ENCODE measurements at regions not wholly inside any gene's neighbourhood (a gene's known extent, or its start where the extent isn't known, plus 50 kb on each side); places are given as distances from the start of the nearest gene placed in this dataset.

- TF ChIP-seq CTCF (IDR thresholded peaks at IDR 0.05) = no peak
- Histone ChIP-seq H3K36me3 (no peaks in the 10 kb centered on the region), H3K4me3 (no peak overlapping the region), H3K9me3 (no peaks in the 10 kb centered on the region), H3K4me1 (no peaks in the 10 kb centered on the region), H3K27me3 (no peaks in the 10 kb centered on the region), H3K27ac (no peak overlapping the region)
- intact Hi-C loops (cut with DNase I) = no loop called here
- DNase-seq = no peak
- ATAC-seq = no peak
Measured at GRCh38 chr5:97365163-97365845, 182.3 kb upstream of the RIOK2 start.

- no peak for ATAC-seq
Measured at GRCh38 chr5:97365918-97366317, 182.9 kb upstream of the RIOK2 start.

GRCh38 chr5:97375959-97376358 lies 192.9 kb upstream of the RIOK2 start:
- Histone ChIP-seq H3K27me3 (no peaks in the 10 kb centered on the region), H3K4me1 (no peaks in the 10 kb centered on the region), H3K27ac (no peak overlapping the region), H3K36me3 (no peaks in the 10 kb centered on the region), H3K9me3 (no peaks in the 10 kb centered on the region), H3K4me3 (no peak overlapping the region)
- intact Hi-C loops (cut with DNase I) = no loop called here
- no peak for DNase-seq
- no peak for TF ChIP-seq CTCF (IDR thresholded peaks at IDR 0.05)
- ATAC-seq = no peak

More at GRCh38 chr5:97365918-97366317, 182.9 kb upstream of the RIOK2 start:
- DNase-seq = no peak
- no peaks in the 10 kb centered on the region for H3K9me3 ChIP-seq
- no peaks in the 10 kb centered on the region for H3K4me1 ChIP-seq
- H3K4me3 ChIP-seq = no peak overlapping the region
- no peaks in the 10 kb centered on the region for H3K27me3 ChIP-seq
- H3K36me3 ChIP-seq = no peaks in the 10 kb centered on the region
- H3K27ac ChIP-seq = no peak overlapping the region
- intact Hi-C loops (cut with DNase I) = no loop called here
- no peak for TF ChIP-seq CTCF (IDR thresholded peaks at IDR 0.05)

- Histone ChIP-seq H3K27ac (no peak overlapping the region), H3K4me3 (no peak overlapping the region), H3K27me3 (no peaks in the 10 kb centered on the region), H3K9me3 (no peaks in the 10 kb centered on the region), H3K4me1 (no peaks in the 10 kb centered on the region), H3K36me3 (no peaks in the 10 kb centered on the region)
- TF ChIP-seq CTCF (IDR thresholded peaks at IDR 0.05) = no peak
- intact Hi-C loops (cut with DNase I) = no loop called here
- DNase-seq (no peak), ATAC-seq (no peak)
Measured at GRCh38 chr5:97377582-97377981, 194.5 kb upstream of the RIOK2 start.

- Histone ChIP-seq H3K9me3 (no peaks in the 10 kb centered on the region), H3K4me1 (no peaks in the 10 kb centered on the region), H3K27ac (no peak overlapping the region), H3K36me3 (no peaks in the 10 kb centered on the region), H3K27me3 (no peaks in the 10 kb centered on the region), H3K4me3 (no peak overlapping the region)
- TF ChIP-seq CTCF (IDR thresholded peaks at IDR 0.05) = no peak
- DNase-seq (no peak), ATAC-seq (no peak)
- intact Hi-C loops (cut with DNase I) = no loop called here
Measured at GRCh38 chr5:97383996-97384395, 200.9 kb upstream of the RIOK2 start.

GRCh38 chr5:97388794-97389193 lies 205.7 kb upstream of the RIOK2 start:
- intact Hi-C loops (cut with DNase I) = no loop called here
- Histone ChIP-seq H3K27ac (no peak overlapping the region), H3K4me3 (no peak overlapping the region), H3K9me3 (no peaks in the 10 kb centered on the region), H3K27me3 (no peaks in the 10 kb centered on the region), H3K4me1 (no peaks in the 10 kb centered on the region), H3K36me3 (no peaks in the 10 kb centered on the region)
- DNase-seq = no peak
- TF ChIP-seq CTCF (IDR thresholded peaks at IDR 0.05) = no peak
- no peak for ATAC-seq

Data from upper lobe of right lung (tissue), 1 donor.